Activated naive CD4-positive, alpha-beta T cell treated with Interleukin-2 at 50 U/mL for 16 hours (primary cell): ENCODE measurements at regions not wholly inside any gene's neighbourhood (a gene's known extent, or its start where the extent isn't known, plus 50 kb on each side); places are given as distances from the start of the nearest gene placed in this dataset.
"Not testable (repeated sequence)": the region's sequence is repeated elsewhere in the genome, so short reads cannot be mapped to it uniquely, and the experiment has no call there.

ENCODE experiments used
- DNase-seq: peaks from one replicate; pipeline ENCODE4 v3.0.0-alpha.2; 2020

DNA sequence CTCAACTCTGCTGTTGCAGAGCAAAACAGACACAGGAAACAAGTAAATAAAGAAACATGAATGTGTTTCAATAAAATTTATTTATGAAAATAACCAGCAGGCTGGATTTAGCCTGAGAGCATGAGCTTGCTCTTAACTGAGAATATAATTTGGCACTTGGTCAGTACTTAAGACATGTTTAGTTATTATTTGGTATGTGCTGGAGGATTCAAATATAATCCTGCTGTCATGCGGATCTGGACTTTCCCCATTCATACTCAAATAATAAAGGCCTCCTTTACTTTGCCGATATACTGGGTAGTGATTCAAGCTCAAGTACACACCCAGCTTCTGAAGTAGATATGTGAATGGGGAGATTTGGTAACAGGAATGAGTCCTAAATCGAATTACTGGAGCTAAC lies 465.5 kb upstream of the HS3ST1 start:
- DNase-seq = no peak

GRCh38 chr4:11889099-11889498 lies 460.4 kb upstream of the HS3ST1 start:
- no peak for DNase-seq

DNA sequence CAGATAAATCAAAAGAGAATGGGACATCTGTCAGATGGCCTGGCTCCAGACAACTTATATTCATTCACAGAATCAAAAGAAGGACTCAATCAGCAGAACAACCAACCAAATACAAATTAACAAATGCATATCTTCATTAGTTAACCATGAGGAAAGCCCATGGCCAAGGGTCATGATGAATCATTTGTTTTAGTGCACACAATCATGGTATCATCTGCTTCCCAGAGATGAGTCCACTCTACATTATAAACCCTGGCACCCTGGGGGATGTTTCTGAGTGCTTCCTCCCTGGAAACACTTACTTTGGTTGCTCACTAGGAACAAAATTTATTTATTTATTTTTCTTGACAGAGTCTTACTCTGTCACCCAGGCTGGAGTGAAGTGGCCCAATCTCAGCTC lies 453.3 kb upstream of the HS3ST1 start:
- no peak for DNase-seq

GRCh38 chr4:11881364-11881763 lies 452.7 kb upstream of the HS3ST1 start:
- DNase-seq = no peak

- no peak for DNase-seq
Measured at GRCh38 chr4:11878241-11878640, 449.5 kb upstream of the HS3ST1 start.

DNA sequence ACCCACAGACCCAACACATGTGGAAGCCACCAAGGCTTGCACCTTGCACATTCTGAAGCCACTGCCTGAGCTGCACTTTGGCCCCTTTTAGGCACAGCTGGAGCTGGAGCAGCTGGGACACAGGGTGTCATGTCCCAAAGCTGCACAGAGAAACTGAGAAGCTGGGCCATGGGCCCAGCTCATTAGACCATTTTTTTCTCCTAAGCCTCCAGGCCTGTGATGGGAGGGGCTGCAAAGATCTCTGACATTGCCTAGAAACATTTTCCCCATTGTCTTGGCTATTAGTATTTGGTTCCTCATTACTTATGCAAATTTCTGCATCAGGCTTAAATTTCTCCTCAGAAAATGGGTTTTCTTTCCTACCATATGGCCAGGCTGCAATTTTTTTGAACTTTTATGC lies 447.4 kb upstream of the HS3ST1 start:
- no peak for DNase-seq

DNA sequence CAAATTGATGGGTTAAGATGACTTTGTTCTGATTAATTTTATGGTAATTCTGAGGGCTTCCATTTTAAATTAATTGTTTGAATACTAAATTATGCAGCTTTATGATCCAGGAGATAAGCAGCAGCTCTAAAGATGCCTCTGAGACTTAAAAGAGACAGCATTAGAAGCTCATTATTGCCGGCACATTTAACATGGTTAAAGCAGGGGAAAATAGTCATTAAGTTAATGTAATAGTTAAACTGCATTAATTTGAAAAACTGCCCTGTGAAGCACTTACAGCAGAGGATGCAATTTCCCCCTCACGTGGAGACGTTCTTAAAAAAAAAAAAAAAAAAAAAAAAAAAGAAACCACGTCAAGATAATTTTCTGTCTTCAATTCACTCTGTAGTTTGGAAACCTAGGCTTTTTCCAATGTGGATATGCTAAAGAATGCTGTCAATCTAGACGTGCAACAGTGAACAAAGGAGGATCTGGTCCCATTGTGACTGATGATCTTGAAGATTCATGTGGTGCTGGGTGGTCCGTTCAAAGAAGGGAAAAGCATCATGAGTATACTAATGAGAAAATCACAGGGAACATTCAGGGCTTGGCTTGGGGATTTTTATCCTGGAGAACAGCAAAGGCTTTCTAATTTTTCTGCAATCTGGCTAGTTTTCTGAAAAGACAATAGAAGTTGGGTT lies 440.6 kb upstream of the HS3ST1 start:
- DNase-seq = no peak

DNA sequence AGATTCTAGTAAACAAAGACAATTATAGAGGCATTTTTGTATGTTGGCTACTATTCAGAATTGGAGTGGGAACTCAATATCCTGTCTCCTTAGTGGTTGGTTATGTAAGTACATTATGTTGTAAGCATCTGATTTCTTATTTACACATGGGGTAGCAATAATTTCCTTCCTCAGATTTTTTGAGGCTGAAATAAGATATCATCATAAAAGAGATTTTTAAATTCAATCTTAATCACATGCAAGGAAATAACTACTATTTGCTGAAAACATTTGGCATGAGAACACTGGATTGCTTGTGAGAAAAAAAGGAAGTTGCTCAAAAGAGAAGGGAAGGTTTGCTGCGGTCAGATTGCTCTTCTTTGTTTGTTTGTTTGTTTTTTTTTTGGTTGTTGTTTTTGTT lies 437.7 kb upstream of the HS3ST1 start:
- DNase-seq = no peak

GRCh38 chr4:11860996-11861395 lies 432.3 kb upstream of the HS3ST1 start:
- DNase-seq = no peak

GRCh38 chr4:11857881-11858280 lies 429.2 kb upstream of the HS3ST1 start:
- no peak for DNase-seq

DNA sequence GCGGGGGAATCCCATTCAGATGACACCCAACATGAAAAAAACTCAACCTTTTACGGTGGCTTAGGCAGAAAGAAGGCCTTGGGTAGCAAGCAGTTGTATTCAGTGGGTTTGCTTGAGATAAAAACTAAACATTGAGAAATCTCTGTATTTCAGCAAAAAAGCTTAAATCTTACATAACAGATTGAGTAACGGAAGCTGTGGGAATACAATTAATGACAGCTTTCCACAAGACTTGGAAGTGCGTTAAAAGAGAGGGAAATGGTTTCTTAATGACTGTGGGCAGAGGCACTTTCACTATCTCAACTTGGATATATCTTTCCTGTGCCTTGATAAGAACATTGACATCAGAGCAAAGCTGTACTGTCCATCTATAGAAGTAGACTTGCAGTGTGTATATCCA lies 418.5 kb upstream of the HS3ST1 start:
- DNase-seq = no peak

DNA sequence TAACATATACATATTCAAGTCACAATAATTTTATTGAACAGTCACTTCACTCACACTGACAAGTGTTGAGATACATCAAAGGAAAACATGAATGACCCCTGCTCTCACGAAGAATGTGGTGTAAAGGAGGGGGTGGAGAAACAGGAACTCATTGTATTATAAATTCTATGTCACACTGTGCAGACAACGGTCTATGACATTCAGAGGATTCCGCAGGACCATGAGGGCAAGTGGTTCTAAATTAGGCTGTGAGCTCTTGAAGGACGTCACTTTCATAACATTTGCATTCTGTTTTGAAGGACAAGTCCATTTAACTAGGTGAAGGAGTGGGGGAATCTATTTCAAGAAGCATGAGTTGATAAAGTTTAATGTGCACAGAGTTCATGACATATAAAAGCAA lies 415.2 kb upstream of the HS3ST1 start:
- DNase-seq = no peak

DNA sequence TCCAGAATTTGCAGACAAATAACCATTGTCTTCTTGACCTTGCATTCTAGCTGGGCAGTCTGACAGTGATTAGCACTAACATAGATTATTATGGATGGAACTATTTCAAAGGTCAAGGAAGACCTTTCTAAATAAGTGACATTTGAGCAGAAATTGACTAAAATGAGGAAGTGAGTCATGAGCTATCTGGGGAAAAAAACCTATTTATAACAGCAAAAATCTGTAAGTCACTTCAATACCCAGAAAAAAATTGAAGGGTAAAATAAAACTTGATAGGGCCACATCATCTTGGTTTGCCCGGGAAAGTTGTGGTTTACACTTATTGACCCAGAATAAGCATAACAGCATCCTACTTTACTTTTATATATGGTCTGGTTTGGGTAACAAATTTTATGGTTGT lies 414.6 kb upstream of the HS3ST1 start:
- DNase-seq = no peak

DNA sequence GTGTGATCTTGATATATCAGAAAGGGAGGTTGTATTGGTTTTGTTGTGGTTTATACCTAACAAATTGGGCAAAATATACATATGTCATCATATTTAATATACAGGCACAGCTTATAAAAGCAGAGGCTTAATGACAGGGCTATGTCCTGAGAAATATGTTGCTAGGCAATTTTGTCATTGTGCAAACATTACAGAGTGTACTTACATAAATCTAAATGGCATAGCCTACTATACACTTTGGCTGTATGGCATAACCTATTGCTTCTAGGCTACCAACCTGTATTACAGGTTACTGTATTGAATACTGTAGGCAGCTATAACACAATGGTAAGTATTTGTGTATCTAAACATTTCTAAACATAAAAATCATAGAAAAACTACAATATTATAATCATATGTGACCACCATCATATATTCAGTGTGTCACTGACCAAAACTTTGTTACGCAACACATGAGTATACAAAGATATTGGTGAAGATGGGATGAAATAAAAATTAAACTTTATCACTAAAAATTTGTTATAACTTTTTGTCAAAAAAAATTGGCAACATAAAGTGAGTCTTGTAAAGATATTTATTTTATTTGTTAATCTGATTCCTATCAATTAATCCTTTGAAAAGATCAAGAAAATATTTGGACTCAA lies 414.0 kb upstream of the HS3ST1 start:
- DNase-seq = no peak

- no peak for DNase-seq
Measured at GRCh38 chr4:11839889-11840288, 411.2 kb upstream of the HS3ST1 start.

DNA sequence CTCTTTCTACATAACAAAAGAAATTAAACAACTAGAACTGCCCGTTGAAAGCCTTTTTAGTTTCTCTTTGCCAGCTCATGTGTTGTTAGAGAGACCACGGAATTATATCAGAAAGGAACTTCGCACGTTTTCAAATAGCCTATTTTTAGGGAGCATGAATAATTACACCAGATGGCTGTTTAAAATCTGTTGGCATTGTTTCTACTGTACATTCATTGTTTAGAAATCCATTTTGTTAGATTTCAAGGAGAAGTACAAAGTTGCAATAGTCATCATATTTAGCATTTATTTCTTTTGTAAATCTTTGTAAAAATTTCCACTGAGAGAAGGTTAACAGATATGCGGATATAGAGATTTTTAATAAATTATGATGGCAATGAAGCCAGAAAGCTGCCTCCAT lies 403.0 kb upstream of the HS3ST1 start:
- DNase-seq = no peak

DNA sequence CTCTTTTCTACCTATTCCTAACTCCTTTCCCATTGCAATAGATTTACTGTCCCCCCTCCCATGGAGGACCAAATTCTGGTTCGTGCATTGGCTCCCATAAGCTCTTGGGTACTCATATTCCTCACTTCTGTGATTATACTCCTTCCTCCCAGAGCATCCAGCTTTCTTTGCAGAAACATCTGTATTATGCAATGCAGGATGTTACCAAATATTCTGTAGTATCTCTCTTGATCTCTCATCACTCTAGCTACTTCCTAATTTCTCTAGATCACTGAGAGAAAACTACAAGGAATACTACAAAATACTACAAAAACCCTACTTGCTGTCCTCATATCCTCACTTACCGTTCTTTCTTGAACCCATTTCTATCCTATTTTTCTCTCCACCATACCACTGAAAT lies 395.9 kb upstream of the HS3ST1 start:
- DNase-seq = no peak

DNA sequence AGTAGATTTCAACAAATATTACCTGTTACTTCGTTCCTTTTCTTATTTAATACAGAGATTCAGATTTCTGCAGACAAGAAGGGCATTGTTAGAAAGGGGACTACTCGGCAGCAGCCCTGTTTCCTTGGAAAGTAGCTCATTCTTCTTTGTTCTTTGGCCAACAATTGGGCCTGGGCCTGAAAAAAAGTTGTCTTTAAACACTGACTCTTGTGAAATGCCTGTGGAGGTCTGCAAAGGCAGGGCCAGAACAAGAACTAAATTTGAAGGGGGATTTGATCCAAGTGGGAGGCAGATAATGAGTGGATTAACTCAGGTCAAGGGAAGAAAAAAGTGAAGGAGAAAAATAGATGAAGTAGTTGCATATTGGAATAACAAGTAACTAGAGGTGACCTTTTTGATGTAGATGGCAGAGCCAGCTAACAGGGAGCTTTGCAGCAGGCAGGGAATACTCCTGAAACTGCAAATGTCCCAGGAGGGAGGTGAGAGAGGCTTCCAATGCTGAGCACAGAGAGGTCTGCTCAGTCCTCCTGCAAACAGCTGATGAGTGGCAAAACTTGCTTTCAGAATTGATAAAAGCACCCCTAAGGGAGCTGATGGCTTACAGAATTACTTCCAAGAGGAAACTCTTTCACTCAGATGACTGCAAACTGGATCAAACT lies 393.2 kb upstream of the HS3ST1 start:
- DNase-seq = no peak

- DNase-seq = no peak
Measured at GRCh38 chr4:11817088-11817487, 388.4 kb upstream of the HS3ST1 start.

GRCh38 chr4:11814758-11815157 lies 386.1 kb upstream of the HS3ST1 start:
- no peak for DNase-seq

DNA sequence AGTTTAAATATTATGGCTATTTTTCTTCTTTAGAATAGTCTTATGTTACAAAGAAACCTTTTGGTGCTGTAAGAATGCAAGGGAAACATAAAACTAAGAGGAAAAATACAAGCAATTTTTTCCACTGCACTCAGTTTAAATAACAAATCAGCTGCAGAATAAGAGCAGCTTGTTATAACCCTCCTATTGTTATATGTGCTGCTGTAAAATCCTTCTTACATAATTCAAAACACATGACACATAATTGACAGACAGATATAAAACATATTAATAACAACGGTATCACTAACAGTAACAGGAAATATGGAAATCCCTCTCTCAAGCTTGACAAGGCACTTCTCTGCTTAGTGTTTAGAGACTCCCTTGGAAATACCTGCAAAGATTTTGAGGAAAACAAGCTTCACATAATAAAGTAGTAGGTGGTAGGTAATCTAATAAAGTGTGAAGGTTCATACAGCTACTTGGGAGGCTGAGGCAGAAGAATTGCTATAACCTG lies 385.3 kb upstream of the HS3ST1 start:
- DNase-seq = no peak

DNA sequence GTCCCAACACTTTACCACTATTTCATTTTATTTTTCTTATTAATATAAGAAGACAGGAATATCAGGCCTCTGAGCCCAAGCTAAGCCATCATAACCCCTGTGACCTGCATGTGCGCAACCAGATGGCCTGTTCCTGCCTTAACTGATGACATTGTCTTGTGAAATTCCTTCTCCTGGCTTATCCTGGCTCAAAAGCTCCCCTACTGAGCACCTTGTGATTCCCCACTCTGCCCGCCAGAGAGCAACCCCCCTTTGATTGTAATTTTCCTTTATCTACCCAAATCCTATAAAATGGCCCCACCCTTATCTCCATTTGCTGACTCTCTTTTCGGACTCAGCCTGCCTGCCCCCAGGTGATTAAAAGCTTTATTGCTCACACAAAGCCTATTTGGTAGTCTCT lies 382.8 kb upstream of the HS3ST1 start:
- not testable (repeated sequence) for DNase-seq

DNA sequence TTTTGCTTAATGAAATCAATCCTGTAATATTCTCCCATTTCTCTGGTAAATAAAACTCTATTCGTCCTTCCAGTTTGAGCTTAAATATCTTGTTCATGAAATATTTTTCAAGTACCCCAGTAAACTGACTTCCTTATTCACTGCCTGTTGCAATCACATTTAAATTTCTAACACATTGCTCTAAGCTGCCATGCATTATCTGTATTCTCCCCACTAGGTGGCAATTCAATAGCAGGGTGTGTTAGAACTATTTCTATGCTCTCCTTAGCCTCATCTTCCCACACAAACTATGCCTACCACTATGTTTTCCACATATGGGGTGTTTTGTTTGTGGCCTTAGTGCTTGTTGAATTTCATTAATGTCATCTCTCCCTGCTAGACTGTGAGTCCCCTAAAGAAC lies 377.1 kb upstream of the HS3ST1 start:
- no peak for DNase-seq
